ENCODE measurements at regions not wholly inside any gene's neighbourhood (a gene's known extent, or its start where the extent isn't known, plus 50 kb on each side); places are given as distances from the start of the nearest gene placed in this dataset.
A peak's percentile ranks its signal among the peaks of the same experiment; 100 is the strongest.

GRCh38 chr3:190790185-190790584 is 72.3 kb downstream of the GMNC start:
- DNase-seq (ENCODE audit: low read depth), result no peak

- DNase-seq (ENCODE audit: low read depth), result no peak
Observed at GRCh38 chr3:190786898-190787297, 75.6 kb downstream of the GMNC start.

- DNase-seq (ENCODE audit: low read depth), result no peak
Observed at GRCh38 chr3:190785047-190785446, 77.4 kb downstream of the GMNC start.

GRCh38 chr3:190780524-190780923 is 82.0 kb downstream of the GMNC start:
- no peak for DNase-seq (ENCODE audit: low read depth)

- DNase-seq (ENCODE audit: low read depth), result no peak
Observed at GRCh38 chr3:190774633-190775032, 87.9 kb downstream of the GMNC start.

- no peak for DNase-seq (ENCODE audit: low read depth)
Observed at GRCh38 chr3:190773948-190774347, 88.5 kb downstream of the GMNC start.

GRCh38 chr3:190772831-190773230 is 89.7 kb downstream of the GMNC start:
- DNase-seq (ENCODE audit: low read depth), result no peak

- DNase-seq (ENCODE audit: low read depth), result no peak
Observed at GRCh38 chr3:190768891-190769290, 93.6 kb downstream of the GMNC start.

GRCh38 chr3:190767851-190768250 is 94.6 kb downstream of the GMNC start:
- no peak for DNase-seq (ENCODE audit: low read depth)

- DNase-seq (ENCODE audit: low read depth), result no peak
Observed at GRCh38 chr3:190764231-190765134, 98.0 kb downstream of the GMNC start.

GRCh38 chr3:190762801-190763200 is 99.7 kb downstream of the GMNC start:
- DNase-seq (ENCODE audit: low read depth), result no peak

GRCh38 chr3:190747571-190747970 is 114.9 kb downstream of the GMNC start:
- no peak for DNase-seq (ENCODE audit: low read depth)

GRCh38 chr3:190746986-190747385 is 115.5 kb downstream of the GMNC start:
- DNase-seq (ENCODE audit: low read depth), result no peak

GRCh38 chr3:190746531-190746930 is 116.0 kb downstream of the GMNC start:
- no peak for DNase-seq (ENCODE audit: low read depth)

GRCh38 chr3:190741788-190742187 is 120.7 kb downstream of the GMNC start:
- no peak for DNase-seq (ENCODE audit: low read depth)

- peak; percentile 2 for DNase-seq (ENCODE audit: low read depth)
Observed at GRCh38 chr3:190739641-190740185, 122.8 kb downstream of the GMNC start.

GRCh38 chr3:190738636-190739155 is 123.8 kb downstream of the GMNC start:
- no peak for DNase-seq (ENCODE audit: low read depth)

GRCh38 chr3:190737446-190737845 is 125.0 kb downstream of the GMNC start:
- DNase-seq (ENCODE audit: low read depth), result no peak

- no peak for DNase-seq (ENCODE audit: low read depth)
Observed at GRCh38 chr3:190734490-190734889, 128.0 kb downstream of the GMNC start.

- no peak for DNase-seq (ENCODE audit: low read depth)
Observed at GRCh38 chr3:190733591-190734146, 128.8 kb downstream of the GMNC start.

- no peak for DNase-seq (ENCODE audit: low read depth)
Observed at GRCh38 chr3:190731596-190731995, 130.9 kb downstream of the GMNC start.

GRCh38 chr3:190728574-190729246 is 133.8 kb downstream of the GMNC start:
- peak; percentile 44 for DNase-seq (ENCODE audit: low read depth)

All from RPMI7951 (cell line).